ENCODE measurements at regions not wholly inside any gene's neighbourhood (a gene's known extent, or its start where the extent isn't known, plus 50 kb on each side); places are given as distances from the start of the nearest gene placed in this dataset.

GRCh38 chr17:71919186-71919585 lies 201.6 kb upstream of the SOX9 start (continued):
- TF ChIP-seq ATF2 (IDR thresholded peaks at IDR 0.05; ENCODE audit: low read length), result no peak
- TF ChIP-seq BACH1 (IDR thresholded peaks at IDR 0.05; ENCODE audit: low read length), result no peak
- TF ChIP-seq BCL11A (IDR thresholded peaks at IDR 0.05; ENCODE audit: low read depth in 2 of 2, low read length in 2 of 2), result no peak
